Dermis microvascular lymphatic vessel endothelial cell (primary cell): ENCODE measurements at regions not wholly inside any gene's neighbourhood (a gene's known extent, or its start where the extent isn't known, plus 50 kb on each side); places are given as distances from the start of the nearest gene placed in this dataset.
A peak's percentile ranks its signal among the peaks of the same experiment; 100 is the strongest.

Experiments used
- DNase-seq, 2 donors: peaks; one replicate each; pipeline versions ENCODE4 v3.0.0 to v3.0.0-alpha.2; 2010; ENCODE audit warnings: low read depth in 2 of 2

DNA sequence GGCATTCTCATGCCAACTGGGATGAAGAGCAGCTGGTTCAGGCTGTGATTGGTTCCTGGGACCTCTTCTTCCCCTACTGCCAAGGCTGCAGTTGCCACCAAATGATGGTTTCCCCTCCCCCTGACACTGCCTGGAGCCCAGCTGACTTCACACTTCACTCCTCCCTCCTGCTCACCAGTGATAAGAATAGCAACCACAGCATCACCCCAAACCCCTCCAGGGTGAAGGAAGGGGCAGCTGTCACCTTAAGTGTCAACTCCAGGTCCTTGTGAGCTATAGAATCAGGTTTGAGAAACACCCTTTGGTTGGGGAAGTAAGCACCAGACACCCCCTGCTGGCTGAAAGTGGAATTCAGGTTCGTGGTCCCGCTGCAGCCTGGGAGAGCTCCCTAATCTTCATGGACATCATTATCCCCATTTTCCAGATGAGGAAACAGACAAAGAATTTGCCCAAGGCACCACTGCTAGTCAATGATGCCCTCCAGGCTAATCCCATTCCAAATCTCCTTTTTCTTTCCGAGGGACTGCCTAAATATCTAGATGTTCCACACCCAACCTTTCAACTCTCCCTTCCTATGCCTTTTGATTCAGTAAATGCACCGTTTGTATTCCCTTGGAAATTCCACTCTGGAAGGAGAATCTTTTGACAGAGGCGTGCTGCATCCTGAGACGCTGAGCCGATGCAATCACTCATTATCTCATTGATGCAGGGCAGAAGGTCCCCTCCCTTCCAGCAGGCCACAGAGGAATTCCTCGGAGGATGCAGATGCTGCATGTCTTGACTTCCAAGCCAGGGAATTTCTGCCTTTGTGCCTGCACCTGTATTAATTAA lies 50.6 kb upstream of the UQCRFS1 start:
- DNase-seq = peak; percentile 4 to 11

DNA sequence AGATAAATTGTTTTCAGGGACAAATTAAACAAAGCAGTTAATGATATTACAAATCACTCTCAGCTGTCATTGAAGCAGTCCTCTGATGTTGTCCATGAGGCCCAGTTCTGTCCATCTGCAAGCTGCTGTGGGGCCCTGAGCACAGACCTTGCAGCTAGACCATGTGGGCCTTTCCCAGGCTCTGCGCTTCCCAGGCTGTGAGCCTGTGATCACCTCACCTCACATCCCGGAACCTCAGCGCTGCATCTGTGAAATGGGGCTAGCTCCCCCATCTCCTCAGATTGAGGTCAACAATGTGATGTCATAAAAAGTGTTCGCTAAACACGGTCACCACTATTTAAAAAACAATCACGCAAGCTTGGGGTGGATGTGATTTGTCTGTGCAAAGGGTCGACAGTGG lies 51.9 kb upstream of the UQCRFS1 start:
- no peak for DNase-seq

GRCh38 chr19:29265436-29265835 lies 52.5 kb upstream of the UQCRFS1 start:
- no peak for DNase-seq

DNA sequence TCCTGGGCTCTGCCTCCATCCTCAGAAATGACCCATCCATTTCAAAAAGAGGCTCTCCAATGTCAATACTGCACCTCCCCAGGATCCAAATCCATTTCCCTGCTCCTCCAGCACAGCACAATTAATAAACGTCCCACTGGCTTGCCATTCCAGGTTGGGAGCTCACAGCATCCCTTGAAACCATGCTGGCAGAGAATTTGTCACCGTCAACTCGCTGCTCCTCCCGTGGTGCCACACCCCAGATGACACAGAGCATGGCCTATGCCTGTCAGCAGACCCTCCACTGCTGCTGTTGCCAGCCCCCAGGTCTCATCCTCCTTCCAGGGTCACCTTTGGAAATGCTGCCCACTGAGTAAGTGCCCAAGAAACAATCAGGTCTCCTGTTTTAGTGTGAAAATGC lies 53.0 kb upstream of the UQCRFS1 start:
- no peak for DNase-seq

- DNase-seq = no peak
Observed at GRCh38 chr19:29266603-29267002, 53.7 kb upstream of the UQCRFS1 start.

- no peak for DNase-seq
Observed at GRCh38 chr19:29267701-29268100, 54.8 kb upstream of the UQCRFS1 start.

GRCh38 chr19:29268103-29268502 lies 55.2 kb upstream of the UQCRFS1 start:
- no peak for DNase-seq

- DNase-seq = no peak
Observed at GRCh38 chr19:29268721-29269393, 55.9 kb upstream of the UQCRFS1 start.

GRCh38 chr19:29269641-29270040 lies 56.7 kb upstream of the UQCRFS1 start:
- no peak for DNase-seq

- DNase-seq = no peak
Observed at GRCh38 chr19:29271341-29271740, 58.4 kb upstream of the UQCRFS1 start.

DNA sequence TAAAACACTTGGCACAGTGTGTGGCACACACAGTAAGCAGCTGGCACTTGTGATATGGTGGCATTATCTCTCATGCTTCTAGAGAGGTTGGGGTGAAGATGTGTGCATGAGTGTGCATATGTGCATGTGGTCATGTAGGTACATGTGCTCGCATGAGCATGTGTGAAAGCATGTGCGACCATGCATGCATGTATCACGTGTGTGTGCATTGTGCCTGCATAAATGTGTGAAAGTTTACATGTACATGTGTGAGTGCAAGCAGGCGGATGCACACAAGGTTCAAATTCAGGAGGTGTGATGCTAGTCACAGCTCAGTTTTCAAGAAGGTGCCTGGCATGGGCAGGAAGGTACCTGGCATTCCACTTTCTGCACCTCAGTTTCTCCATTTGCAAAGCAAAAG lies 59.0 kb upstream of the UQCRFS1 start:
- DNase-seq = no peak

GRCh38 chr19:29273000-29273640 lies 60.2 kb upstream of the UQCRFS1 start:
- no peak for DNase-seq

GRCh38 chr19:29275266-29275665 lies 62.3 kb upstream of the UQCRFS1 start:
- DNase-seq = no peak

DNA sequence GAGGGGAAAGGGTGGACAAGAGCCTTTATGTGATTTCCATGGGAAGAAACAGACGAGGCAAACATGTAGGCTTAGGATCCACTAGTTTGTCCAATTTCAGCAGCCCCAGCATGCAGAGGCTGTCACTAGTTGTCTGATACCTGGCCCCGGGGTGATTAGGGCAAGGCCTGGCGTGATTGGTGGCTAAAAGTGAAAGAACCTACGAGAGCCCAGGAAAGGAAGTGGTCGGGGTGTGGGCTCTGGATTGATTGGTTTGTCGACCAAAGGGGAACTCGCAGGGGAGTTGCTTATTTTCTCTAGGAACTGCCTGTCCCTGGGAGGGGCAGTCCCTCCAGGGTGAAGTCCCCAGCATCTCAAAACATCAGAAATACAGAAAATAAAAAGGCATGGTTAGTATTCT lies 64.2 kb upstream of the UQCRFS1 start:
- DNase-seq = no peak

- no peak for DNase-seq
Observed at GRCh38 chr19:29278716-29279115, 65.8 kb upstream of the UQCRFS1 start.

DNA sequence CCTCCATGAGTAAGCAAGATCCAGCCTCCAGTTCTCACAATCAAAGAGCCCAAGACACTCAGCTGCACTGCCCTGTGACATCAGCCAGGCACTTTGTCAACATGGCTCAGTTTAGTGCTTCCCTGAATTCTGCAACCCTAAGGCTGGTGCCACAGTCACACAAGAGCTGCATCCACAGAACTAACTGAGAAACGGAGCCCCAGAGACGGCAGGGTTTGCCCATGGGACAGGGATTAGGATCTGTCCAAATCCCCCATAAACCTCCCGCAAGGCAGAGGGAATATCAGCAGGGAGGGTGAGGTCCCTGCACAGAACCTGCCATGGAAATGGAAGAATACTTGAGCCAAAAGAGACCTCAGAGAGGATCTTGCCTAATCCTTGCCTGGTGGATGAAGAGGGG lies 70.4 kb upstream of the UQCRFS1 start:
- no peak for DNase-seq

- no peak for DNase-seq
Observed at GRCh38 chr19:29285187-29285687, 72.3 kb upstream of the UQCRFS1 start.

DNA sequence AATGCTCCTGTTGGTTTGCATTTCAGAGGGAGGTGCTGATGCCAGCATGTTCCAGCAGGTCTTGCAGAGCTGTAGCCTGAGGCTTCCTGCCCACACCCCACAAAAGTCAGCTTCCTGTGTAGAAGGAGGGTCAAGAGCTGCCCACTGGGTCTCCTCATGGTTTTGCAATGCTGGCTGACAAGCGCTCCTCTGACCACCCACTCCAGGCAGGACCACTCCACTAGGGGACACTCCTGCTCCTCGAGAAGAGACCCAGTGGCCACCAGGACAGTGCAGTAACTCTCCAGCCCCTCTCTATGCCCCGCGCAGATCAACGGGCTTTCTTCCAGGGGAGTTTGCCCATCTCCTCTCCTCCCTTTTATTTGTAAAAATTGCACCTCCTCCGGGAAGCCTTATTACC lies 72.9 kb upstream of the UQCRFS1 start:
- no peak for DNase-seq

DNA sequence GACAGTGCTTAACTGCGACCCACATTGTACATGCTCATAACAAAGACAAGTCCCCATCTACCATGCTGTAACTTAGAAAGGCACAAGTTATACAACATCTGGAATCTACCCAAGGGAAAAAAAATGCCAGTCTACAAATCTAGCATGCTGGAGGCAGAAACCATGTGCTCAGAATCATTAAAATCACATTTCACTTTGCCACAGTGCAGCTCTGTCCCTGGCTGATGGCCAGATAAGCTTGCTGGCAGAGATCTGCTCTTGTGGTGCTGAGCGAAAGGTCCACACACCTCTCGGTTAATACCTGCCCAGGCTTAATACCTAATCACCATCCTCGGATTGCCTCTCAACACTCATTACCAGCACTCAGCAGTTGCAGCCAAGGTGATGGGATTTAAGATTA lies 74.1 kb upstream of the UQCRFS1 start:
- no peak for DNase-seq

DNA sequence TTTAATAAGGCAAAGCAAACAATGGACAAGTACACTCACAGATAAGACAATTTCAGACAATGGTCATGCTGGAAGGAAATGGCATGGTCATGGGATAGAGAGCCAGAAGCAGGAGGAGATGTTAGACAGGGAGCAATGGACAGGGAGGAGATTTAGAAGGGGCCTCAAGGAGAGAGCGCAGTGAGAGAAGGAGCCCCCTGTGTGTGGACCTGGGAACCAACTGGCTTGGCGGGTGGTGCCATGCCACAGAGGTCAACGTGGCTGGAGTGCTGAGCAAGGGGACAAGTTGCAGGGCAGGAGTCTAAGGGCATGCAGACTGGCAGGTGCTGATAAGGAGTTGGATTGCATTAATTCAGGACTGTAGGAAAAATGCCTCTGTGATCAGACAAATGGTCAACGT lies 75.3 kb upstream of the UQCRFS1 start:
- no peak for DNase-seq

GRCh38 chr19:29289020-29289419 lies 76.1 kb upstream of the UQCRFS1 start:
- DNase-seq = no peak

DNA sequence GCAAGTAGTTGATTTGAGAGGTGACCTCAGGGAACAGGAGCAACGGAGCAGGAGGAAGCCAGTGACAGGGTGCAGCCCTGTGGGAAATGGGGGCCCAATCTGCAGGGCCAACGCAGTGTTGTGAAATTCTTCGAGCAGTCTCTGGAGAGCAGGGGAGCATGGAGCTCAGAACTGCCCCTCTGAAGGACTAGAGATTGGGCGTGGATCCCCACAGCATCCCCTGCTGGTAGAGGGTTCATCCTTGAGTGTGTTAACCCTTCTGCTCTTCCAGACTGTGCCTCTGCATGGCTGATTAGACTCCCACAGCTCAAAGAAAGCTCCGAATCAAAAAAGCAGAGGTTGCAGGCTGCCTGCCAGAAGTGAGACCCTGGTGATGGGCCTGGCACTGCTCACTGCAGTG lies 77.9 kb upstream of the UQCRFS1 start:
- DNase-seq = no peak

DNA sequence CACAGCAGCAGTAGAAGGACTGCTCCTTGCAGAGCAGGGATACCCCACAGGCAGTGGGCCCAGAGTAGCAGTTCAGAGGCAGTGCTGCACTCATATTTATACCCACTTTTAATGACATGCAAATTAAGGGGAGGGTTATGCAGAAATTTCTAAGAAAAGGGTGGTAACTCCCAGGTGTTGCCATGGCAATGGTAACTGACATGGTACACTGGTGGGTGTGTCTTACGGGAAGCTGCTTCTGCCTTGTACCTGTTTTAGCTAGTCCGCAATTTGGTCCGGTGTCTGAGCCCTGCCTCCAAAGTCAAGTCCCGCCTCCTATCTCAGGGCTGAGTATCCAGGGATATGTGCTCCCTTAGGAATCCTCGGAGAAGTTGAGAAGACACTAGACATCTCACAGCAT lies 79.2 kb upstream of the UQCRFS1 start:
- DNase-seq = no peak
